ENCODE measurements at regions not wholly inside any gene's neighbourhood (a gene's known extent, or its start where the extent isn't known, plus 50 kb on each side); places are given as distances from the start of the nearest gene placed in this dataset.
"Not testable (repeated sequence)": the region's sequence is repeated elsewhere in the genome, so short reads cannot be mapped to it uniquely, and the experiment has no call there.

- Mint-ChIP-seq H3K27me3 (no peaks in the 10 kb centered on the region), H3K36me3 (peaks cover 10% of the 10 kb centered on the region), H3K4me1 (peaks cover 0 to 2% (median 0%) of the 10 kb centered on the region in 3 donors), H3K9me3 (peaks cover 3 to 6% (median 3%) of the 10 kb centered on the region in 3 donors), H3K4me3 (no peak overlapping the region), H3K27ac (no peak overlapping the region)
These were observed 175.5 kb downstream of the AEBP2 start for GRCh38 chr12:19614601-19615383.

GRCh38 chr12:19615384-19615725, 176.1 kb downstream of the AEBP2 start:
- Mint-ChIP-seq H3K9me3 (peaks cover 3 to 6% (median 3%) of the 10 kb centered on the region in 3 donors), H3K27ac (no peak overlapping the region), H3K4me3 (no peak overlapping the region), H3K36me3 (peaks cover 8% of the 10 kb centered on the region), H3K27me3 (no peaks in the 10 kb centered on the region), H3K4me1 (peaks cover 0 to 2% (median 0%) of the 10 kb centered on the region in 3 donors)

- no peak overlapping the region for H3K4me3 Mint-ChIP-seq
- H3K36me3 Mint-ChIP-seq = peaks cover 4% of the 10 kb centered on the region
These were observed 177.5 kb downstream of the AEBP2 start for GRCh38 chr12:19616781-19617180.

GRCh38 chr12:19620222-19620621, 180.9 kb downstream of the AEBP2 start:
- Mint-ChIP-seq H3K4me1 (peaks cover 0 to 2% (median 0%) of the 10 kb centered on the region in 3 donors), H3K27me3 (no peaks in the 10 kb centered on the region), H3K27ac (no peak overlapping the region), H3K36me3 (peaks cover 4% of the 10 kb centered on the region), H3K9me3 (peaks cover 0 to 2% (median 0%) of the 10 kb centered on the region in 3 donors), H3K4me3 (no peak overlapping the region)

More at GRCh38 chr12:19616781-19617180, 177.5 kb downstream of the AEBP2 start:
- Mint-ChIP-seq H3K27ac (no peak overlapping the region), H3K9me3 (peaks cover 0 to 3% (median 2%) of the 10 kb centered on the region in 3 donors), H3K4me1 (peaks cover 0 to 2% (median 0%) of the 10 kb centered on the region in 3 donors), H3K27me3 (no peaks in the 10 kb centered on the region)

GRCh38 chr12:19623751-19624399, 184.6 kb downstream of the AEBP2 start:
- Mint-ChIP-seq H3K27ac (no peak overlapping the region), H3K27me3 (no peaks in the 10 kb centered on the region), H3K4me1 (peaks cover 0 to 2% (median 0%) of the 10 kb centered on the region in 3 donors), H3K4me3 (no peak overlapping the region), H3K9me3 (peaks cover 0 to 4% (median 4%) of the 10 kb centered on the region in 3 donors), H3K36me3 (peaks cover 2% of the 10 kb centered on the region)

DNA sequence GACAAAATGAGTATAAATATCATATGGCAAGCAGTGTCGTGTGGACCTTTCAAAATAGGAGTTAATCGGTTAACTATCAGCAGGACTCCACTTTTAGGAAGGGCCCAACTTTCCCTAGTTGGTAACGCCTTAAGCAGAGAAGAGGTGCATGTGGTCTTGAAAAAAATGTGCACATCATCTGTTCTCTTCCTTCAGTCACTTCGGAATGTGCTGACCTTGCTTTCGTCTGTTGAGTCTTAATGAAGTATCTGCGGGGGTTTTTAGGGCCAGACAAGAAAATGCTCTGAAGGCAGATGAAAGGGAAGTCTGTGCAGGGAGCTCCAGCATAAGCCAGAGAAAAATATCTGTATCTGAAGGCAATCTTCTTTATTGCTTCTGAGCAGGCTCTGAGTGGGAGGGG, 185.2 kb downstream of the AEBP2 start:
- H3K4me1 Mint-ChIP-seq = peaks cover 0 to 2% (median 0%) of the 10 kb centered on the region in 3 donors
- H3K27ac Mint-ChIP-seq = no peak overlapping the region
- no peak overlapping the region for H3K4me3 Mint-ChIP-seq
- no peaks in the 10 kb centered on the region for H3K27me3 Mint-ChIP-seq
- H3K9me3 Mint-ChIP-seq = peaks cover 0 to 4% (median 4%) of the 10 kb centered on the region in 3 donors
- peaks cover 2% of the 10 kb centered on the region for H3K36me3 Mint-ChIP-seq

- not testable (repeated sequence) for H3K36me3 Mint-ChIP-seq, H3K4me1 Mint-ChIP-seq, H3K27me3 Mint-ChIP-seq, H3K9me3 Mint-ChIP-seq, H3K27ac Mint-ChIP-seq, H3K4me3 Mint-ChIP-seq
These were observed 186.3 kb downstream of the AEBP2 start for GRCh38 chr12:19625551-19625950.

DNA sequence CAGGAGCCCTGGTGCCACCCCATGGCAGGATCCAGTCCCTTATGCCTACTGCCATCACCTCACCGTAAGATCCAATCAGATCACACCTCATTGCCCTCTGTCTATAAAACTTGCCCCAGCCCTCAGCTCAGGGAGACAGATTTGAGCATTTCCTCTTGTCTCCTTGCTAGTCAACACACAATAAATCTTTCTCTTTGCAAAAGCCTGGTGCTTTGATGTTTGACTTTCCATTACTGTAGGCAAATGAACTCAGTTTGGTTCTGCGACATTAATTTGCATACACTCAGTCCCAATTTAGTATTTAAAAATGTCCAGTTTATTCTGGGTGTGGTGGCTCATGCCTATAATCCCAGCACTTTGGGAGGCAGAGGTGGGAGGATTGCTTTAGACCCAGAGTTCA, 188.4 kb downstream of the AEBP2 start:
- Mint-ChIP-seq H3K27ac (no peak overlapping the region), H3K36me3 (peaks cover 8% of the 10 kb centered on the region), H3K27me3 (no peaks in the 10 kb centered on the region), H3K4me3 (no peak overlapping the region), H3K9me3 (peaks cover 0 to 4% (median 4%) of the 10 kb centered on the region in 3 donors), H3K4me1 (peaks cover 0 to 2% (median 0%) of the 10 kb centered on the region in 3 donors)

- H3K27me3 Mint-ChIP-seq = no peaks in the 10 kb centered on the region
- no peak overlapping the region for H3K4me3 Mint-ChIP-seq
- peaks cover 7% of the 10 kb centered on the region for H3K36me3 Mint-ChIP-seq
- H3K27ac Mint-ChIP-seq = no peak overlapping the region
- H3K9me3 Mint-ChIP-seq = peaks cover 0 to 4% (median 4%) of the 10 kb centered on the region in 3 donors
- peaks cover 0 to 2% (median 0%) of the 10 kb centered on the region in 3 donors for H3K4me1 Mint-ChIP-seq
These were observed 191.2 kb downstream of the AEBP2 start for GRCh38 chr12:19630536-19630935.

DNA sequence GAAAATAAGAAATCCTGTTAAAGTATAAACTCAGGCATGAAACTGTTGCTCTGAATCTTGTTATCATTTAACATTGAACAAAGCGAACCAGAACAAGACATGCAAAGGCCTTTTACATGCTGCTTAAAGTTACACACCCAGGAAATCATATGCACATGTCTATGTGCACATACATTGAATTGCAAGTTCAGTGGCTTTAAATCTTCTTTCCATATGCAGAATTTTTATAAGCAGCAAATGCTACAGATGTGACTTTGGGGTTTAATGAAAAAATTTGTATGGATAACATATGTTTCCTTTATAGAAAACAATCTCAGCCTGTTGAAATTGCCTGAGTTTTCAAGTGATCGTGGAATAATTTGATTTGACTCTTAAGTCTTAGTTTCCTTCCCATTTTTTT, 193.9 kb downstream of the AEBP2 start:
- no peaks in the 10 kb centered on the region for H3K4me1 Mint-ChIP-seq
- H3K9me3 Mint-ChIP-seq = no peaks in the 10 kb centered on the region
- H3K4me3 Mint-ChIP-seq = no peak overlapping the region
- H3K36me3 Mint-ChIP-seq = peaks cover 7% of the 10 kb centered on the region
- no peaks in the 10 kb centered on the region for H3K27me3 Mint-ChIP-seq
- H3K27ac Mint-ChIP-seq = no peak overlapping the region

GRCh38 chr12:19633641-19634040, 194.3 kb downstream of the AEBP2 start:
- Mint-ChIP-seq H3K4me1 (no peaks in the 10 kb centered on the region), H3K36me3 (peaks cover 8% of the 10 kb centered on the region), H3K27me3 (no peaks in the 10 kb centered on the region), H3K9me3 (no peaks in the 10 kb centered on the region), H3K27ac (no peak overlapping the region), H3K4me3 (no peak overlapping the region)

DNA sequence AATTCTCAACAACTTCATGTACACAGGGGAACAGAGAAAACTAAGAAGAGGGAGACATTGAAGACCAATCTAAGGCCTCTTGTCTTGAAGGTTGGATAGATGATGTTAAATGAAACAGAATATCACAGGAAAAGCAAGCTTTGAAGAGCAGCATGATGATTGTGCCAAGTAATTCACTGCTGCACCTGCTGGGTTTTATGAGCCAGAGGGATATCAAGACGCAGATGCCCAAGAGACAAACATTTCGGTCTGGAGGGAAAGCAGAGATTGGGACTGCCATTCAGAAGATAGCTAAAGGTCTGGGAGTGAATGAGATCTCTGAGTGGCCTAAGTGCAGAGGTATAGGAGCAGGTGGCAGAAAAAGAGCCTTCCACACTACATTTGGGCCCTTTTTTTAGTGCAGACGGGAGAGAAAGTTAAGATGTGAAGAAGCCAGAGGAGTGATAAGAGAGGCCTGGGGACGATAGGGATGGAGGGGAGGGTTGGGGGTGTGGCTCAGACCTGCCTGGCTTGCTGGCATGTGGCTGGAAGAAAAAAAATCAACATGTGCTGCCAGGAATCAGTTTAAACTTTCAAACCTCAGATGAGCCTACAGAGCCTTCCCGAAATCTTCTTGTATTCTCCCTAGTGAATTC, 200.6 kb downstream of the AEBP2 start:
- H3K4me1 Mint-ChIP-seq = no peaks in the 10 kb centered on the region
- H3K36me3 Mint-ChIP-seq = peaks cover 6% of the 10 kb centered on the region
- peaks cover 0 to 1% (median 0%) of the 10 kb centered on the region in 3 donors for H3K9me3 Mint-ChIP-seq
- H3K4me3 Mint-ChIP-seq = no peak overlapping the region
- no peak overlapping the region for H3K27ac Mint-ChIP-seq
- H3K27me3 Mint-ChIP-seq = no peaks in the 10 kb centered on the region

DNA sequence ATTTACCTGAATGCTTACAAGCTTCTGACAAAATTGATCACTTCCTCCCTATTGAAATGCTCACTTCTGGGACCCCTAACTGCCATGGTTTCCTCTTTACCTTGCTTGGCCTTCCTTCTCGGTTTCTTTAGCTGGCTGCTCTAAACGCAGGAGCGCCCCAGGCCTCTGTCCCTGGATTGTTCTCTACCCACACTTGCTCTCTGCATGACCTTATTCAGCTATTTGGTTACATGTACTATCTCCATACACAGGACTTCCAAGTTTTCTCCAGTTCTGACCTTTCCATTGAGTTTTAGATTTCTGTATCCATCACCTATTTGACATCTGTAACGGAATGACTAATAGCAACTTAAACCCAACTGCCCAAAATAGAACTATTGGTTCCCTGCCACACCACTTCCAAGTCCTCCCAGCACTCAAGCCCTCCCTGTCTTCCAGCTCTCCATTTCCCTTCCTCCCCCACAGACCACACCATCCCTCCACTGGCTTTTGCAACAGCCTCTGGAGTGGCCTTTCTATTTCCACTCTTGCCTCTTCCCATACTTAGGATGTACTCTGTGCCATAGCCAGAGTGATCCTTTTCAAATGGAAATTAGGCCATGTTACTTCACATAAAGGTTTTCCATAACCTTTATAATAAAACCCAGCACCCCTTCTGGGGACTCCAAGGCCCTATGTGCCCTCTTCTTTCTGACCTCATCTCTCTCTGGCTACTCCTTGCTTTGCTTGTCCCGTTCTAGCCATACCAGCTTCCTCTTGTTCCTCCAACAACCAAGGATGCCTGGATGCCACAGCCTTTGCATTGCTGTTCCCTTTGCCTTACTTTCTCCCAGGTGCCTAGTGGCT, 202.2 kb downstream of the AEBP2 start:
- Mint-ChIP-seq H3K27ac (no peak overlapping the region), H3K27me3 (no peaks in the 10 kb centered on the region), H3K4me3 (no peak overlapping the region), H3K36me3 (peaks cover 8% of the 10 kb centered on the region), H3K4me1 (no peaks in the 10 kb centered on the region), H3K9me3 (peaks cover 5 to 9% (median 5%) of the 10 kb centered on the region in 3 donors)

DNA sequence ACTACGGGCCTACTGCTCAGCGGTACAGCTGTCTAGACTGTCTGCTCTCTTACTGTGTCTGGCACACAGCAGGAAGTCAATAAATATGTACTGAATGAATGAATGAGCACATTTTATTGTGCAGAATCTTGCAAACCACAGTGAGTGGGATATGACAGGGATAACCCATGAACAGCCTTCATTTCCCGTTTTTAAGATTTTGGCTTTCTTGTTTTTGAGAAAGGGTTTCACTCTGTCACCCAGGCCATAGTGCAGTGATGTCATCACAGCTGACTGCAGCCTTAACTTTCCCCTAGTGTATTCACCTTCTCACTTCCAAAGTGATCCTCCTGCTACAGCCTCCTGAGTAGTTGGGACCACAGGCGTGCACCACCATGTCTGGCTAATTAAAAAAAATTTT, 203.1 kb downstream of the AEBP2 start:
- H3K27ac Mint-ChIP-seq = no peak overlapping the region
- H3K4me1 Mint-ChIP-seq = no peaks in the 10 kb centered on the region
- H3K36me3 Mint-ChIP-seq = peaks cover 8% of the 10 kb centered on the region
- peaks cover 5 to 10% (median 5%) of the 10 kb centered on the region in 3 donors for H3K9me3 Mint-ChIP-seq
- no peaks in the 10 kb centered on the region for H3K27me3 Mint-ChIP-seq
- H3K4me3 Mint-ChIP-seq = no peak overlapping the region
